ENCODE measurements at regions not wholly inside any gene's neighbourhood (a gene's known extent, or its start where the extent isn't known, plus 50 kb on each side); places are given as distances from the start of the nearest gene placed in this dataset.
"Not testable (repeated sequence)": the region's sequence is repeated elsewhere in the genome, so short reads cannot be mapped to it uniquely, and the experiment has no call there.

DNA sequence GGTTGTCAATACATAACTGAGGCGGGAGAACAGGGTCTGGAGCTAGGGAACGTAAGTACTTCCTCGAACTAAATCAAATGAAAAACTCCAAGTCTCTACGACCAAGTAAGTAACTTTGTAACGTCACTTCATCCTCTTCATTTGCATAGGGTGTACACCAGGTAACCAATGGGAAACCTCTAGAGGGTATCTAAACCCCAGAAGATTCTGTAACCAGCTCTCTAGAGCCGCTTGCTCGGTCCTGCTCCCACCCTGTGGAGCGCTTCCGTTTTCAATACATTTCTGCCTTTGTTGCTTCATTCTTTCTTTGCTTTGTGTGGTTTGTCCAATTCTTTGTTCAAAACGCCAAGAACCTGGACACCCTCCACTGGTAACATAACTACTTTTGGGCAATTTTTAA lies 133.5 kb upstream of the TMEM170B start:
- Histone ChIP-seq H3K4me3 (ENCODE audit: low read length) (no peak overlapping the region), H3K27ac (ENCODE audit: low read depth, low read length) (no peak overlapping the region)
- 93% methylated on average over 9 of the region's 10 CpGs for WGBS

DNA sequence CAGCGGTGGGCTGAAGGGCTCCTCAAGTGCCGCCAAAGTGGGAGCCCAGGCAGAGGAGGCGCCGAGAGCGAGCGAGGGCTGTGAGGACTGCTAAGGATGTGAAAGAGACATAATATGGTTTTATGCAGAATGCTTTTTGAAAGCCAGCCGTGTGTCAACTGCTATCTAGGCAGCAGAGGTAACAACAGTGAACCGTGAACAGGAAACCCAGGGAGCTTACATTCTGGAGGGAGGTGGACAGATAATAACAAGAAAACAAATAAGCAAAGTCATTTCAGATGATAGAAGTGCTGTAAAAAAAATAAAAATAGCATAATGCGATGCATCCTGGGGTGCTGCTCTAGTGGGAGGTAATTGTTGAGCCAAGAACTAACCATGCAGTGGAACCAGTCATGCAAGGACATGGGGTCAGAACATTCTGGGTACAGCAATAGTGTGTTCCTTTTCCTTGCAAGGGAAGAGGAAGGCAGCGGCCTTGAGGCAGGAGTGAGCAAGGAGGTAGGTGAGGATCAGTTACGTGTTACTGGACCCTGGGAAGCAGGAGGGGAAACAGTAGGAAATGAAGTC lies 134.4 kb upstream of the TMEM170B start:
- WGBS: 95% methylated on average over 11 of the region's 11 CpGs

More for the DNA sequence above, 133.5 kb upstream of the TMEM170B start:
- no peaks in the 10 kb centered on the region for H3K36me3 ChIP-seq (ENCODE audit: insufficient read depth, low read length)
- H3K27me3 ChIP-seq (ENCODE audit: insufficient read depth, low read length): no peaks in the 10 kb centered on the region
- H3K4me1 ChIP-seq (ENCODE audit: insufficient read depth, low read length): peaks cover 11% of the 10 kb centered on the region
- no peak overlapping the region for H3K9ac ChIP-seq (ENCODE audit: low read depth, low read length)
- no peaks in the 10 kb centered on the region for H3K9me3 ChIP-seq (ENCODE audit: insufficient read depth, low read depth, low read length)

DNA sequence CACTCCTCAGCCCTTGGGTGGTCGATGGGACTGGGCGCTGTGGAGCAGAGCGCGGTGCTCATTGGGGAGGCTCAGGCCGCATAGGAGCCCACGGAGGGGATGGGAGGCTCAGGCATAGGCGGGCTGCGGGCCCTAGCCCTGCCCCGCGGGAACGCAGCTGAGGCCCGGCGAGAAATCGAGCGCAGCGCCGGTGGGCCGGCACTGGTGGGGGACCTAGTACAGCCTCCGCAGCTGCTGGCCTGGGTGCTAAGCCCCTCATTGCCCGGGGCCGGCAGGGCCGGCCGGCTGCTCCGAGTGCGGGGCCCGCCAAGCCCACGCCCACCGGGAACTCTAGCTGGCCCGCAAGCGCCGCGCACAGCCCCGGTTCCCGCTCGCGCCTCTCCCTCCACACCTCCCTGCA lies 135.0 kb upstream of the TMEM170B start:
- not testable (repeated sequence) for H3K9me3 ChIP-seq (ENCODE audit: insufficient read depth, low read depth, low read length); H3K27me3 ChIP-seq (ENCODE audit: insufficient read depth, low read length); H3K4me3 ChIP-seq (ENCODE audit: low read length); H3K9ac ChIP-seq (ENCODE audit: low read depth, low read length); H3K27ac ChIP-seq (ENCODE audit: low read depth, low read length); H3K36me3 ChIP-seq (ENCODE audit: insufficient read depth, low read length)
- H3K4me1 ChIP-seq (ENCODE audit: insufficient read depth, low read length): peaks cover 11% of the 10 kb centered on the region
- WGBS: 93% methylated on average over 34 of the region's 36 CpGs

More for the DNA sequence above, 134.4 kb upstream of the TMEM170B start:
- Histone ChIP-seq H3K27me3 (ENCODE audit: insufficient read depth, low read length) (no peaks in the 10 kb centered on the region), H3K27ac (ENCODE audit: low read depth, low read length) (no peak overlapping the region), H3K9ac (ENCODE audit: low read depth, low read length) (no peak overlapping the region), H3K36me3 (ENCODE audit: insufficient read depth, low read length) (no peaks in the 10 kb centered on the region), H3K4me1 (ENCODE audit: insufficient read depth, low read length) (peaks cover 11% of the 10 kb centered on the region), H3K4me3 (ENCODE audit: low read length) (no peak overlapping the region), H3K9me3 (ENCODE audit: insufficient read depth, low read depth, low read length) (no peaks in the 10 kb centered on the region)

DNA sequence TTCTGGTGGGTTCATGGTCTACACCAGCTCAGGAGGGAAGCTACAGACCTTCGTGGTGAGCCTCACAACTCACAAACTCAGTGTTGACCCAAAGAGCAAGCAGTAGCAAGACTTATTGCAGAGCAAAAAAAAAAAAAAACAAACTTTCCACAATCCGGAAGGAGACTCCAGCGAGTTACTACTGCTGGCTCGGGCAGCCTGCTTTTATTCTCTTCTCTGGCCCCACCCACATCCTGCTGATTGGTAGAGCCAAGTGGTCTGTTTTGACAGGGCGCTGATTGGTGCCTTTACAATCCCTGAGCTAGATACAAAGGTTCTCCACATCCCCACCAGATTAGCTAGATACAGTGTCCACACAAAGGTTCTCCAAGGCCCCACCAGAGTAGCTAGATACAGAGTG lies 135.6 kb upstream of the TMEM170B start:
- not testable (repeated sequence) for H3K4me3 ChIP-seq (ENCODE audit: low read length); H3K36me3 ChIP-seq (ENCODE audit: insufficient read depth, low read length); H3K27ac ChIP-seq (ENCODE audit: low read depth, low read length); H3K27me3 ChIP-seq (ENCODE audit: insufficient read depth, low read length); H3K9me3 ChIP-seq (ENCODE audit: insufficient read depth, low read depth, low read length); H3K9ac ChIP-seq (ENCODE audit: low read depth, low read length)
- WGBS: 93% methylated on average over 5 of the region's 5 CpGs
- H3K4me1 ChIP-seq (ENCODE audit: insufficient read depth, low read length): peaks cover 11% of the 10 kb centered on the region

DNA sequence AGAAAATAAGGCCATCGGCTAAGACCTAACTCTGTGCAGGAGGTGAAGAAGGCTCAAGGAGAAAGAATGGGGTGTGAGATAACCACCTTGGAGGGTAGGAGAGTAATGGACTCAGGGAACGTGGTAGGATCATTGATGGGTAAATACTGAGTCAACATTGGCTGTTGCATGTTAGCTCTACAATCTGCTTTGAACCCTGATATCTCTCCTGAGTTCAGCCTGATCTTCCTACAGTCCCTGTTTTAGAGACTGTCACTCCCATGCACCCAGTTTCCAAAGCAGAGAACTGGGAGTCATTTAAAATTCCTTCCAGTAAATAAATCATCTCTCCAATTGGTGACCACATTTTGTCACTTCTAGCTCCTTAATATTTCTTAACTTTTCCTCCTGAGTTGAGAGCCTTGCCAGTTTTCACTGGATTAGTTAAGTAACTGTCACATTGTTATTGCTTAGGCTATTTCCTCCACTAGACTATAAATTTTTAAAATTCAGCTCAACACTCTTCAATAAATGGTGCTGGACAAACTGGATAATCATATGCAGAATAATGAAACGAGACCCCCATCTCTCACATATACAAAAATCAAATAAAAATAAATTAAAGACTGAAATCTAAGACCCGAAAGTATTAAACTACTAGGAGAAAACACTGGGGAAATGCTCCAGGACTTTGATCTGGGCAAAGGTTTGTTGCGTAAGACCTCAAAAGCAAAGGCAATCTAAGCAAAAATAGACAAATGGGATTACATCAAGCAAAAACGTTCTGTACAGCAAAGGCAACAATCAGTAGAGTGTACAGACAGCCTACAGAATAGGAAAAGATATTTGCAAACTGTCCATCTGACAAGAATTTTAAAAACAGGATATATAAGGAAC lies 138.9 kb upstream of the TMEM170B start:
- no peaks in the 10 kb centered on the region for H3K4me1 ChIP-seq (ENCODE audit: insufficient read depth, low read length)
- H3K27ac ChIP-seq (ENCODE audit: low read depth, low read length): no peak overlapping the region
- no peaks in the 10 kb centered on the region for H3K36me3 ChIP-seq (ENCODE audit: insufficient read depth, low read length)
- no peaks in the 10 kb centered on the region for H3K9me3 ChIP-seq (ENCODE audit: insufficient read depth, low read depth, low read length)
- H3K4me3 ChIP-seq (ENCODE audit: low read length): no peak overlapping the region
- no peaks in the 10 kb centered on the region for H3K27me3 ChIP-seq (ENCODE audit: insufficient read depth, low read length)
- WGBS: 91% methylated on average over 6 of the region's 6 CpGs
- H3K9ac ChIP-seq (ENCODE audit: low read depth, low read length): no peak overlapping the region

DNA sequence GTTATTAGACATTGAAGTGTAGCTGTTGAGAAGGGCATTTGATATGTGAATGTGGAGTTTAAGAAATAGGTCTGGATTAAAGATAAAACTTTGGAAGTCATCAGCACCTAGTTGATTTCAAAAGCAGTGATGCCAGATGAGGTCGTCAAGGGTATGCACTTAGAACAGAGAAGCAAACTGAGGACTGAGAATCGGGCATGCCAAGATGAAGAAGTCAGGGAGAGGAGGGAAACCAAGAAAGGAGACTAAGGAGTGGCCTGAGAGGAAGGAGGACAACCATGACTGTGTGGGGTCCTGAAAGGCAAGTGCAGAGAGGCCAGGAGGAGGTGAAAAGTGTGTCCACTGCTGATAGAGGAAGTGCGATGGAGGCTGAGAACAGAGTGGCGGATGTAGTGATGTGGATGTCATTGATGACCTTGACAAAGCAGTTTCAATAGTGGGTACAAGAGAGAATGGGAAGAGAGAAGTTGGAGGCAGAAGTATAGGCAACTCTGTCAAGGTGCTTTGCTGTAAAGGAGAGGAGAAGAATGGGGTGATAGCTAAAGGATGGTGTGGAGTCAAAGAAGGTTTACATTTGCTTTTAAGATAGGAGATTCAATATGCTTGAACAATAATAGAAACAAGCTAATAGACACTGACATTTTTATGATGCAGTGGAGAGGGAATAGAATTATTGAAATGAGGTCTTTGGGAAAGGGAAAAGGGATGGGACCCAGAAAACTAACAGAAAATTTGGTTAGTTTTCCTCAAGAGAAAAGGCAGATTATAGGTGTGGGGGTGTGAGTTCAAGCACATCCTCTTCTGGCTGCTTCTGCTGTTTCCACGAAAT lies 139.7 kb upstream of the TMEM170B start:
- Histone ChIP-seq H3K9ac (ENCODE audit: low read depth, low read length) (no peak overlapping the region), H3K4me3 (ENCODE audit: low read length) (no peak overlapping the region), H3K36me3 (ENCODE audit: insufficient read depth, low read length) (no peaks in the 10 kb centered on the region), H3K4me1 (ENCODE audit: insufficient read depth, low read length) (no peaks in the 10 kb centered on the region), H3K27me3 (ENCODE audit: insufficient read depth, low read length) (no peaks in the 10 kb centered on the region), H3K27ac (ENCODE audit: low read depth, low read length) (no peak overlapping the region), H3K9me3 (ENCODE audit: insufficient read depth, low read depth, low read length) (no peaks in the 10 kb centered on the region)
- WGBS: 90% methylated on average over 5 of the region's 5 CpGs

DNA sequence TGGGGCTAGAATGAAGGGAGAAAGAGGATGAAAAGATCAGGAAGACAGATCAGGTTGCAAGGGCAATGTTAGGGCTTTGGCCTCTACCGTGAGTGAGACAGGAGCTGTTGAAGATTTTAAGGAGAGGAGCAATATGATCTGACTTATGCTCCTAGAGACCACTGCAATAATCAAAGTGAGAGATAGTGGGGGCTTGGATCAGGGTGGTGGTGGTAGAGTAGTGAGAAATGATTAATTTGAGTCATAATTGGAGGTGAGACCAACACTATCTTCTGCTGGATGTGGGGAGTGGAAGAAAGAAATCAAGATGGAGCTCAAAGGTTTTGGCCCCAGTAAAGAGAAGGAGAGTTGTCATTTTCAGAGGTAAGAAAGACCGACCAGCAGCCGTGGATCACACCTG lies 140.7 kb upstream of the TMEM170B start:
- no peaks in the 10 kb centered on the region for H3K36me3 ChIP-seq (ENCODE audit: insufficient read depth, low read length)
- WGBS: 94% methylated on average over 3 of the region's 3 CpGs
- no peaks in the 10 kb centered on the region for H3K27me3 ChIP-seq (ENCODE audit: insufficient read depth, low read length)
- H3K9me3 ChIP-seq (ENCODE audit: insufficient read depth, low read depth, low read length): peaks cover 4% of the 10 kb centered on the region; the same call in 1 of the 2 replicates
- no peak overlapping the region for H3K27ac ChIP-seq (ENCODE audit: low read depth, low read length)
- no peaks in the 10 kb centered on the region for H3K4me1 ChIP-seq (ENCODE audit: insufficient read depth, low read length)
- no peak overlapping the region for H3K4me3 ChIP-seq (ENCODE audit: low read length)
- H3K9ac ChIP-seq (ENCODE audit: low read depth, low read length): no peak overlapping the region

DNA sequence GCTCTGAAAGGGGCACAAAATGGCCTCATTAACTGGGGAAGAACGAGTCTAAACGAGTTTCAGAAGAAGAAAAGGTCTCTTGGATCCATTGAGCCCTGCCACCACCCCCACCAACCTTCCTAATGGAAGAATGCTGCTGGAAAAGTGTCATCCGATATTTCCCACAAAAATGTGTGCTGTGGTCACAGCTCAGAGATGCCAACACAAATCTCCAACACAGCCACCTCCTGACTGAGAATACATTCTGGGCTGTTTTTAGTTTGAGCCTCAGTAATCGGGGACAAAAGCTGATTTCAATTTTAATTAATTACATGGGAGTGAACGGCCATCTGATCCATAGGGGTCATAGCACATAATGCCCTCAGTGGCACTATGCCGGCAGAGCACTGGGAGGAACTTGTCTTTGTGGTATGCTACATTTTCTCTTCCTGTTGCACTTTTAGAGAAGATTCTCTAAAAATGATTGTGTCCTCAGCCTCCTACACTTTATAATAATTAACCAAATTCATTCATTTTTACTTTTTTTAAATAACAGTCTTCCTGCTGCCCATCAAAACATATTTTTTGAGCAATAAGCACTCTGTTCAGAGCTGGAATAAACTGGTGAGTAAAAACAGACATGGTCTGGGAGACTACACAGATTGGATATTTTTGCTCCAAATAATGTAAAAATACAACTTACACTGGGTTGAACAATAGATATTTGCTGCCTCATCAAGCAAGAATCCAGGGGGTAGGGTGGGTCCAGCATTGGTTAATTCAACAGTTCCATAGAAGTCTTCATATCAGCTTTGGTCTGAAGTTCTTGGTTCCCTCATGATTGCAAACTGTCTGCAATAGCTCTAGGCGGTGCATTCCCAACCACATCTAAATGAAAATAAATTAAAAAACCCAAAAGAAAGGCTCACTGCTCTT lies 143.6 kb upstream of the TMEM170B start:
- Histone ChIP-seq H3K9me3 (ENCODE audit: insufficient read depth, low read depth, low read length) (peaks cover 4% of the 10 kb centered on the region; the same call in 1 of the 2 replicates), H3K4me1 (ENCODE audit: insufficient read depth, low read length) (no peaks in the 10 kb centered on the region), H3K4me3 (ENCODE audit: low read length) (no peak overlapping the region), H3K27me3 (ENCODE audit: insufficient read depth, low read length) (no peaks in the 10 kb centered on the region), H3K27ac (ENCODE audit: low read depth, low read length) (no peak overlapping the region), H3K9ac (ENCODE audit: low read depth, low read length) (no peak overlapping the region), H3K36me3 (ENCODE audit: insufficient read depth, low read length) (no peaks in the 10 kb centered on the region)
- 92% methylated on average over 7 of the region's 7 CpGs for WGBS

DNA sequence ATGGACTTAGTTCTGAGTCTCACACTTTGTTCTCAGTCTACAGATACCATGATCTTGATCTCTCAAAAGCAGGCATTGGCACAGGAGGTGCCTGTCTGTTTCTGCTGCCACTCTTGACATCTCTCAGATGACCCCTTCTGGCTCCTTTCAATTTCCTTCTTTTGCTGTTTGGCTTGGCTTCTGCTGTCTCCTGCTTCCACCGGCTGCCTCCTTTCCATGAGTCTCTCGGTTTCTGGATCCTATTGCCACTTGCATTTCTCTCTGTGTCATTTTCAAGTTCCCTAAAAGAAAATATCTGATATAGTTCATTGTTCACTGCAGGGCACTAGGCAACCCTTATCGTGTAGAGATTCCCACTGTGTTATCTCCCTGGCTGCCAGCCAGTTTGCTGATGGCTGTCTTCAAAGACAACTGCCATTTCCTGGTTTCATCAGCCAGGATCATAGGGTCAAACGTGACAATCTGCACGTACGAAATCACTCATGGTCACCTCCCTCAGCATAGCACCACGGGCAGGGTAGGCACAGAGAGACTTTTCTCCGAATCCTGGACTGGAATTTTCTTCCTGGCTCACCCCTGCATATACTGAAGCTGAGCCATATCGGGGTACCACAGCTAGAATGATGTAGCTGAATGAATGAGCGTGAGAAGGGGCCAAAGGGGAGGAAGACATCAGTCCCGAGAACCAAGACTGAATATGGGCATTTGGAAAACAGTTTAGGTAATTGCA lies 144.6 kb upstream of the TMEM170B start:
- H3K4me1 ChIP-seq (ENCODE audit: insufficient read depth, low read length): no peaks in the 10 kb centered on the region
- H3K9me3 ChIP-seq (ENCODE audit: insufficient read depth, low read depth, low read length): peaks cover 4% of the 10 kb centered on the region; the same call in 1 of the 2 replicates
- whole genome bisulfite sequencing: 88% methylated on average over 11 of the region's 11 CpGs
- H3K36me3 ChIP-seq (ENCODE audit: insufficient read depth, low read length): no peaks in the 10 kb centered on the region
- no peak overlapping the region for H3K9ac ChIP-seq (ENCODE audit: low read depth, low read length)
- H3K4me3 ChIP-seq (ENCODE audit: low read length): no peak overlapping the region
- no peak overlapping the region for H3K27ac ChIP-seq (ENCODE audit: low read depth, low read length)
- H3K27me3 ChIP-seq (ENCODE audit: insufficient read depth, low read length): no peaks in the 10 kb centered on the region
